BLaER1 (cell line): ENCODE measurements at regions not wholly inside any gene's neighbourhood (a gene's known extent, or its start where the extent isn't known, plus 50 kb on each side); places are given as distances from the start of the nearest gene placed in this dataset.

Experiments used
- H3K27ac ChIP-seq: shearing (Covaris generic); formaldehyde crosslinking; 2 replicates; pipeline ENCODE4 v1.8.1; 2022
- H3K27me3 ChIP-seq: shearing (Covaris generic); formaldehyde crosslinking; 2 replicates; pipeline ENCODE4 v1.8.1; 2022
- H3K36me3 ChIP-seq: shearing (Covaris generic); formaldehyde crosslinking; 2 replicates; pipeline ENCODE4 v1.8.1; 2022
- H3K4me1 ChIP-seq: shearing (Covaris generic); formaldehyde crosslinking; 2 replicates; pipeline ENCODE4 v1.8.1; 2022
- H3K4me2 ChIP-seq: shearing (Covaris generic); formaldehyde crosslinking; 2 replicates; pipeline ENCODE4 v1.8.1; 2022
- H3K4me3 ChIP-seq: shearing (Covaris generic); formaldehyde crosslinking; 2 replicates; pipeline ENCODE4 v1.8.1; 2022
- H3K9ac ChIP-seq: shearing (Covaris generic); formaldehyde crosslinking; 2 replicates; pipeline ENCODE4 v1.8.1; 2022
- H3K9me3 ChIP-seq: shearing (Covaris generic); formaldehyde crosslinking; 2 replicates; pipeline ENCODE4 v1.8.1; 2022
- H4K20me1 ChIP-seq: shearing (Covaris generic); formaldehyde crosslinking; 2 replicates; pipeline ENCODE4 v1.8.1; 2022
- Cebpa-rat ChIP-seq: shearing (Covaris generic); IDR thresholded peaks from 2 replicates; pipeline ENCODE4 v1.8.1; 2022

GRCh38 chr2:145987793-145988192 lies 1467.9 kb upstream of the ZEB2 start:
- no peak for TF ChIP-seq Cebpa-rat
- H3K27ac ChIP-seq, result no peak overlapping the region
- H3K4me3 ChIP-seq, result no peak overlapping the region
- no peaks in the 10 kb centered on the region for H3K9me3 ChIP-seq
- H4K20me1 ChIP-seq, result no peaks in the 10 kb centered on the region
- no peak overlapping the region for H3K9ac ChIP-seq
- no peak overlapping the region for H3K4me2 ChIP-seq
- no peaks in the 10 kb centered on the region for H3K36me3 ChIP-seq
- no peaks in the 10 kb centered on the region for H3K27me3 ChIP-seq
- H3K4me1 ChIP-seq, result no peaks in the 10 kb centered on the region

GRCh38 chr2:145985517-145985916 lies 1465.6 kb upstream of the ZEB2 start:
- TF ChIP-seq Cebpa-rat, result no peak
- Histone ChIP-seq H3K9ac (no peak overlapping the region), H4K20me1 (no peaks in the 10 kb centered on the region), H3K4me3 (no peak overlapping the region), H3K4me2 (no peak overlapping the region), H3K27ac (no peak overlapping the region), H3K36me3 (no peaks in the 10 kb centered on the region), H3K9me3 (no peaks in the 10 kb centered on the region), H3K4me1 (no peaks in the 10 kb centered on the region), H3K27me3 (no peaks in the 10 kb centered on the region)

GRCh38 chr2:145984580-145984979 lies 1464.7 kb upstream of the ZEB2 start:
- Histone ChIP-seq H3K27ac (no peak overlapping the region), H3K9ac (no peak overlapping the region), H3K4me1 (no peaks in the 10 kb centered on the region), H4K20me1 (no peaks in the 10 kb centered on the region), H3K36me3 (no peaks in the 10 kb centered on the region), H3K4me3 (no peak overlapping the region), H3K9me3 (no peaks in the 10 kb centered on the region), H3K4me2 (no peak overlapping the region), H3K27me3 (no peaks in the 10 kb centered on the region)
- no peak for TF ChIP-seq Cebpa-rat

GRCh38 chr2:145980318-145980717 lies 1460.4 kb upstream of the ZEB2 start:
- no peak for TF ChIP-seq Cebpa-rat
- Histone ChIP-seq H3K27me3 (no peaks in the 10 kb centered on the region), H3K27ac (no peak overlapping the region), H4K20me1 (no peaks in the 10 kb centered on the region), H3K36me3 (no peaks in the 10 kb centered on the region), H3K9ac (no peak overlapping the region), H3K4me3 (no peak overlapping the region), H3K4me1 (no peaks in the 10 kb centered on the region), H3K9me3 (no peaks in the 10 kb centered on the region), H3K4me2 (no peak overlapping the region)

GRCh38 chr2:145975406-145975805 lies 1455.5 kb upstream of the ZEB2 start:
- Histone ChIP-seq H3K4me2 (no peak overlapping the region), H3K27ac (no peak overlapping the region)
- no peak for TF ChIP-seq Cebpa-rat

GRCh38 chr2:145961846-145962245 lies 1441.9 kb upstream of the ZEB2 start:
- Histone ChIP-seq H3K36me3 (no peaks in the 10 kb centered on the region), H3K4me2 (no peak overlapping the region), H3K4me1 (peaks cover 15% of the 10 kb centered on the region), H3K4me3 (no peak overlapping the region), H3K9ac (no peak overlapping the region), H3K9me3 (peaks cover 16% of the 10 kb centered on the region), H3K27ac (no peak overlapping the region), H3K27me3 (no peaks in the 10 kb centered on the region), H4K20me1 (no peaks in the 10 kb centered on the region)
- no peak for TF ChIP-seq Cebpa-rat

More at GRCh38 chr2:145975406-145975805, 1455.5 kb upstream of the ZEB2 start:
- H3K4me1 ChIP-seq, result no peaks in the 10 kb centered on the region
- no peaks in the 10 kb centered on the region for H3K36me3 ChIP-seq
- H3K4me3 ChIP-seq, result no peak overlapping the region
- no peaks in the 10 kb centered on the region for H3K27me3 ChIP-seq
- no peaks in the 10 kb centered on the region for H4K20me1 ChIP-seq
- H3K9ac ChIP-seq, result no peak overlapping the region
- no peaks in the 10 kb centered on the region for H3K9me3 ChIP-seq

- TF ChIP-seq Cebpa-rat, result no peak
- Histone ChIP-seq H3K27ac (no peak overlapping the region), H3K36me3 (no peaks in the 10 kb centered on the region)
Measured at GRCh38 chr2:145960479-145961163, 1440.7 kb upstream of the ZEB2 start.

GRCh38 chr2:145958611-145959010 lies 1438.7 kb upstream of the ZEB2 start:
- Histone ChIP-seq H3K4me3 (no peak overlapping the region), H3K27me3 (no peaks in the 10 kb centered on the region), H3K4me1 (peaks cover 16% of the 10 kb centered on the region), H3K9ac (no peak overlapping the region), H3K27ac (no peak overlapping the region), H3K4me2 (no peak overlapping the region), H3K9me3 (peaks cover 16% of the 10 kb centered on the region), H3K36me3 (no peaks in the 10 kb centered on the region), H4K20me1 (no peaks in the 10 kb centered on the region)
- no peak for TF ChIP-seq Cebpa-rat

More at GRCh38 chr2:145960479-145961163, 1440.7 kb upstream of the ZEB2 start:
- no peak overlapping the region for H3K4me3 ChIP-seq
- peaks cover 16% of the 10 kb centered on the region for H3K9me3 ChIP-seq
- no peak overlapping the region for H3K4me2 ChIP-seq
- no peaks in the 10 kb centered on the region for H4K20me1 ChIP-seq
- H3K27me3 ChIP-seq, result no peaks in the 10 kb centered on the region
- H3K9ac ChIP-seq, result no peak overlapping the region
- H3K4me1 ChIP-seq, result peaks cover 16% of the 10 kb centered on the region

- H3K4me3 ChIP-seq, result no peak overlapping the region
- H4K20me1 ChIP-seq, result no peaks in the 10 kb centered on the region
- peak overlapping the region; percentile 55 for H3K4me2 ChIP-seq
- H3K27ac ChIP-seq, result no peak overlapping the region
- TF ChIP-seq Cebpa-rat, result no peak
- H3K27me3 ChIP-seq, result no peaks in the 10 kb centered on the region
- no peaks in the 10 kb centered on the region for H3K36me3 ChIP-seq
- H3K9ac ChIP-seq, result no peak overlapping the region
- H3K4me1 ChIP-seq, result peaks cover 16% of the 10 kb centered on the region
- H3K9me3 ChIP-seq, result peaks cover 16% of the 10 kb centered on the region
Measured at GRCh38 chr2:145957929-145958328, 1438.0 kb upstream of the ZEB2 start.

- no peak overlapping the region for H3K9ac ChIP-seq
- no peak overlapping the region for H3K27ac ChIP-seq
- no peaks in the 10 kb centered on the region for H3K27me3 ChIP-seq
- H4K20me1 ChIP-seq, result no peaks in the 10 kb centered on the region
- H3K36me3 ChIP-seq, result no peaks in the 10 kb centered on the region
- H3K4me2 ChIP-seq, result no peak overlapping the region
- no peak for TF ChIP-seq Cebpa-rat
- no peaks in the 10 kb centered on the region for H3K4me1 ChIP-seq
- H3K9me3 ChIP-seq, result no peaks in the 10 kb centered on the region
- H3K4me3 ChIP-seq, result no peak overlapping the region
Measured at GRCh38 chr2:145939949-145940348, 1420.0 kb upstream of the ZEB2 start.

GRCh38 chr2:145935016-145935415 lies 1415.1 kb upstream of the ZEB2 start:
- Histone ChIP-seq H3K36me3 (no peaks in the 10 kb centered on the region), H3K4me1 (no peaks in the 10 kb centered on the region), H3K27ac (no peak overlapping the region), H3K9ac (no peak overlapping the region), H4K20me1 (no peaks in the 10 kb centered on the region), H3K4me3 (no peak overlapping the region), H3K27me3 (no peaks in the 10 kb centered on the region), H3K4me2 (no peak overlapping the region), H3K9me3 (no peaks in the 10 kb centered on the region)
- TF ChIP-seq Cebpa-rat, result no peak
